DOHH2 (cell line): ENCODE measurements at regions not wholly inside any gene's neighbourhood (a gene's known extent, or its start where the extent isn't known, plus 50 kb on each side); places are given as distances from the start of the nearest gene placed in this dataset.

Experiments used
- EZH2phosphoT487 ChIP-seq: fragments of 200-600 bp; sonication (generic); IDR thresholded peaks from 2 replicates; pipeline ENCODE4 v1.6.1; 2017; ENCODE audit warnings: borderline replicate concordance, mild to moderate bottlenecking, antibody characterized with exemption, low read length, moderate library complexity, mixed read lengths
- TF ChIP-seq, protein P1 (sequence below): fragments of 200-600 bp; sonication (generic); IDR thresholded peaks from one replicate; pipeline ENCODE4 v1.5.1; 2014; ENCODE audit warnings: antibody characterized with exemption, mild to moderate bottlenecking, low read depth, low read length; ENCODE audit not compliant: poor library complexity, severe bottlenecking

DNA sequence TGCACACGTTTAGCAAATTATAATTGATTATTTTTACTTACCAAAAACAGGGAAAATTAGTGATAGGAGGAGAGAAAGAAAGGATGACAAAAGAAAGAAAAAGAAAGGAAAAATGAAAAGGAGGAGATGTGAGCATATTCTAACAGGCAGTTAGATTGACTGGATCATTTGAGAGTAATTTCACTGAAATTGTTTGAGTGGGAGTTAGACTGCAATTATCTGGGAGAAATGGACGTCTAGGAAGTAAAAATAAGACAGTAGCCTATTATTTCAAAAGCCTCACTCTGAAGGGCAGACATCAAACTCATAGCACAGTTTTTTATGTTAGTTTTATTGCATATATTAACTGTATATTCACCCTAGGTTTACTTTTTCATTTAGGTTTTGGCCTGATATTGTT lies 272.8 kb upstream of the POU1F1 start:
- TF ChIP-seq, protein P1, sequence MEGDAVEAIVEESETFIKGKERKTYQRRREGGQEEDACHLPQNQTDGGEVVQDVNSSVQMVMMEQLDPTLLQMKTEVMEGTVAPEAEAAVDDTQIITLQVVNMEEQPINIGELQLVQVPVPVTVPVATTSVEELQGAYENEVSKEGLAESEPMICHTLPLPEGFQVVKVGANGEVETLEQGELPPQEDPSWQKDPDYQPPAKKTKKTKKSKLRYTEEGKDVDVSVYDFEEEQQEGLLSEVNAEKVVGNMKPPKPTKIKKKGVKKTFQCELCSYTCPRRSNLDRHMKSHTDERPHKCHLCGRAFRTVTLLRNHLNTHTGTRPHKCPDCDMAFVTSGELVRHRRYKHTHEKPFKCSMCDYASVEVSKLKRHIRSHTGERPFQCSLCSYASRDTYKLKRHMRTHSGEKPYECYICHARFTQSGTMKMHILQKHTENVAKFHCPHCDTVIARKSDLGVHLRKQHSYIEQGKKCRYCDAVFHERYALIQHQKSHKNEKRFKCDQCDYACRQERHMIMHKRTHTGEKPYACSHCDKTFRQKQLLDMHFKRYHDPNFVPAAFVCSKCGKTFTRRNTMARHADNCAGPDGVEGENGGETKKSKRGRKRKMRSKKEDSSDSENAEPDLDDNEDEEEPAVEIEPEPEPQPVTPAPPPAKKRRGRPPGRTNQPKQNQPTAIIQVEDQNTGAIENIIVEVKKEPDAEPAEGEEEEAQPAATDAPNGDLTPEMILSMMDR: no peak
- no peak for TF ChIP-seq EZH2phosphoT487
